ENCODE measurements at regions not wholly inside any gene's neighbourhood (a gene's known extent, or its start where the extent isn't known, plus 50 kb on each side); places are given as distances from the start of the nearest gene placed in this dataset.

GRCh38 chr4:167379076-167379835 lies 145.0 kb upstream of the SPOCK3 start:
- no peaks in the 10 kb centered on the region for H3K9me3 ChIP-seq
- H3K4me1 ChIP-seq (ENCODE audit: insufficient read depth), result no peaks in the 10 kb centered on the region
- no peaks in the 10 kb centered on the region for H3K27me3 ChIP-seq
- intact Hi-C loops (cut with DNase I), result no loop called here
- H3K36me3 ChIP-seq, result no peaks in the 10 kb centered on the region
- no peak for DNase-seq
- no peak overlapping the region for H3K4me3 ChIP-seq
- WGBS, 3 donors, result 33 to 56% (median 39%) methylated on average over 4 of the region's 4 CpGs
- TF ChIP-seq CTCF (IDR thresholded peaks at IDR 0.05) (no peak), POLR2A (IDR thresholded peaks at IDR 0.05) (no peak), EP300 (IDR thresholded peaks at IDR 0.05) (no peak)
- no peak overlapping the region for H3K27ac ChIP-seq

- no peaks in the 10 kb centered on the region for H3K27me3 ChIP-seq
- H3K9me3 ChIP-seq, result no peaks in the 10 kb centered on the region
- 69 to 80% (median 74%) methylated on average over 4 of the region's 4 CpGs for WGBS, 3 donors
- DNase-seq, result no peak
- no peak overlapping the region for H3K27ac ChIP-seq
- intact Hi-C loops (cut with DNase I), result no loop called here
- no peaks in the 10 kb centered on the region for H3K4me1 ChIP-seq (ENCODE audit: insufficient read depth)
- TF ChIP-seq EP300 (IDR thresholded peaks at IDR 0.05) (no peak), POLR2A (IDR thresholded peaks at IDR 0.05) (no peak), CTCF (IDR thresholded peaks at IDR 0.05) (no peak)
- no peak overlapping the region for H3K4me3 ChIP-seq
- H3K36me3 ChIP-seq, result no peaks in the 10 kb centered on the region
These were observed 146.7 kb upstream of the SPOCK3 start for GRCh38 chr4:167380964-167381363.

- intact Hi-C loops (cut with DNase I), result no loop called here
- 66 to 74% (median 73%) methylated on average over 2 of the region's 2 CpGs for WGBS, 3 donors
- TF ChIP-seq POLR2A (IDR thresholded peaks at IDR 0.05) (no peak), EP300 (IDR thresholded peaks at IDR 0.05) (no peak), CTCF (IDR thresholded peaks at IDR 0.05) (no peak)
- Histone ChIP-seq H3K9me3 (no peaks in the 10 kb centered on the region), H3K4me3 (no peak overlapping the region), H3K36me3 (no peaks in the 10 kb centered on the region), H3K4me1 (ENCODE audit: insufficient read depth) (no peaks in the 10 kb centered on the region), H3K27ac (no peak overlapping the region), H3K27me3 (no peaks in the 10 kb centered on the region)
- DNase-seq, result no peak
These were observed 149.0 kb upstream of the SPOCK3 start for GRCh38 chr4:167383291-167383690.

GRCh38 chr4:167397586-167397985 lies 163.3 kb upstream of the SPOCK3 start:
- TF ChIP-seq CTCF (IDR thresholded peaks at IDR 0.05) (no peak), POLR2A (IDR thresholded peaks at IDR 0.05) (no peak), EP300 (IDR thresholded peaks at IDR 0.05) (no peak)
- no peaks in the 10 kb centered on the region for H3K36me3 ChIP-seq
- 51 to 63% (median 55%) methylated on average over 3 of the region's 3 CpGs for WGBS, 3 donors
- intact Hi-C loops (cut with DNase I), result no loop called here
- no peak overlapping the region for H3K27ac ChIP-seq
- no peak overlapping the region for H3K4me3 ChIP-seq
- no peaks in the 10 kb centered on the region for H3K4me1 ChIP-seq (ENCODE audit: insufficient read depth)
- DNase-seq, result no peak
- no peaks in the 10 kb centered on the region for H3K27me3 ChIP-seq
- no peaks in the 10 kb centered on the region for H3K9me3 ChIP-seq

Measured in ovary (tissue), 7 donors.